SK-N-SH (cell line): ENCODE measurements at regions not wholly inside any gene's neighbourhood (a gene's known extent, or its start where the extent isn't known, plus 50 kb on each side); places are given as distances from the start of the nearest gene placed in this dataset.

Source experiments
- CTCF ChIA-PET: fragments of 300-600, 350-600 bp; formaldehyde crosslinking; extraction: SDS; loops from one replicate; lab custom pipeline; 2021; lab: Yijun Ruan, JAX
- POLR2A ChIA-PET: fragments of 350-600 bp; sonication (Branson Sonifier 250); formaldehyde crosslinking; extraction: SDS; loops from one replicate; lab custom pipeline; 2020; ENCODE audit warnings: antibody characterized with exemption, inconsistent platforms; lab: Yijun Ruan, JAX
- DNase-seq: peaks from one replicate; pipeline ENCODE4 v3.0.0; 2012
- H2AFZ ChIP-seq: fragments of 200-600 bp; sonication (generic); 2 replicates; pipeline ENCODE4 v1.8.1; 2016; ENCODE audit warnings: antibody characterized with exemption, mild to moderate bottlenecking, low read depth
- H3F3A ChIP-seq: fragments of 200-600 bp; sonication (generic); replicated peaks from 2 replicates; pipeline ENCODE3; 2016; ENCODE audit warnings: antibody characterized with exemption, mild to moderate bottlenecking; ENCODE audit not compliant: insufficient read depth
- H3K27ac ChIP-seq, 2 experiments: fragments of 200-500 bp in 1 of 2; fragments of 200-600 bp in 1 of 2; sonication (Bioruptor generic) in 1 of 2; sonication (generic), shearing (Covaris generic) in 1 of 2; 2 replicates each; pipeline versions ENCODE4 v1.5.1 to v1.6.1; 2014 to 2016; ENCODE audit warnings: low read depth in 2 of 2, inconsistent platforms in 1 of 2, low read length in 1 of 2, mild to moderate bottlenecking in 1 of 2, mixed read lengths in 1 of 2
- H3K27me3 ChIP-seq: fragments of 200-600 bp; sonication (generic), shearing (Covaris generic); 2 replicates; pipeline ENCODE4 v1.6.1; 2016; ENCODE audit warnings: mixed run types; ENCODE audit not compliant: insufficient read depth
- H3K36me3 ChIP-seq, 2 experiments: fragments of 200-500 bp in 1 of 2; fragments of 200-600 bp in 1 of 2; sonication (Bioruptor generic) in 1 of 2; sonication (generic) in 1 of 2; replicated peaks in 1 of 2; 2 replicates each; pipeline versions ENCODE3 to v1.5.1; 2014 to 2016; ENCODE audit warnings: low read length in 1 of 2, mild to moderate bottlenecking in 1 of 2; ENCODE audit not compliant: insufficient read depth in 2 of 2, control insufficient read depth in 1 of 2
- H3K4me1 ChIP-seq, 2 experiments: fragments of 200-500 bp in 1 of 2; fragments of 200-600 bp in 1 of 2; sonication (Bioruptor generic) in 1 of 2; sonication (generic), shearing (Covaris generic) in 1 of 2; 2 replicates each; pipeline versions ENCODE4 v1.5.1 to v1.6.1; 2014 to 2016; ENCODE audit warnings: low read depth in 1 of 2, low read length in 1 of 2, mixed run types in 1 of 2; ENCODE audit not compliant: insufficient read depth in 2 of 2, control insufficient read depth in 1 of 2
- H3K4me2 ChIP-seq: fragments of 200-600 bp; sonication (generic), shearing (Covaris generic); 2 replicates; pipeline ENCODE4 v1.6.1; 2017; ENCODE audit warnings: mixed run types
- H3K4me3 ChIP-seq, 2 experiments: fragments of 200-500 bp in 1 of 2; fragments of 200-600 bp in 1 of 2; sonication (Bioruptor generic) in 1 of 2; sonication (generic), shearing (Covaris generic) in 1 of 2; 2 replicates each; pipeline versions ENCODE4 v1.5.1 to v1.8.1; 2014 to 2016; ENCODE audit warnings: low read depth in 2 of 2, inconsistent platforms in 1 of 2, low read length in 1 of 2, mild to moderate bottlenecking in 1 of 2, mixed read lengths in 1 of 2, moderate library complexity in 1 of 2
- H3K79me2 ChIP-seq: fragments of 200-600 bp; sonication (generic); 2 replicates; pipeline ENCODE4 v1.8.1; 2017; ENCODE audit warnings: mild to moderate bottlenecking; ENCODE audit not compliant: insufficient read depth
- H3K9ac ChIP-seq: fragments of 200-600 bp; sonication (generic); 2 replicates; pipeline ENCODE4 v1.6.1; 2017; ENCODE audit warnings: mixed run types
- H3K9me2 ChIP-seq: fragments of 200-600 bp; sonication (generic); 2 replicates; pipeline ENCODE4 v1.6.1; 2017; ENCODE audit warnings: mixed run types
- H3K9me3 ChIP-seq: fragments of 200-600 bp; sonication (generic); 2 replicates; pipeline ENCODE4 v1.6.1; 2017; ENCODE audit warnings: mixed run types, mild to moderate bottlenecking, moderate library complexity
- H4K20me1 ChIP-seq: fragments of 200-600 bp; sonication (generic); 2 replicates; pipeline ENCODE4 v1.6.1; 2017; ENCODE audit warnings: mild to moderate bottlenecking, mixed run types; ENCODE audit not compliant: insufficient read depth
- CHD2 ChIP-seq: fragments of 150-350 bp; IDR thresholded peaks from 2 replicates; pipeline ENCODE4 v1.6.1; 2018; ENCODE audit warnings: low read length; ENCODE audit not compliant: partially characterized antibody
- CTCF ChIP-seq: fragments of 200-600 bp; sonication (generic); IDR thresholded peaks from 2 replicates; pipeline ENCODE4 v1.6.1; 2017; ENCODE audit warnings: antibody characterized with exemption, mild to moderate bottlenecking, moderate library complexity
- ELF1 ChIP-seq: IDR thresholded peaks from 2 replicates; pipeline ENCODE4 v1.4.0; 2012
- EP300 ChIP-seq, 2 experiments: IDR thresholded peaks; 2 replicates each; pipeline versions ENCODE4 v1.4.0 to v1.6.1; 2012; ENCODE audit warnings: borderline replicate concordance in 1 of 2, low read depth in 1 of 2, low read length in 1 of 2
- FOSL2 ChIP-seq: IDR thresholded peaks from 2 replicates; pipeline ENCODE4 v1.4.0; 2012; ENCODE audit warnings: low read depth, mild to moderate bottlenecking, moderate library complexity, borderline replicate concordance
- GABPA ChIP-seq: IDR thresholded peaks from 2 replicates; pipeline ENCODE4 v1.4.0; 2012; ENCODE audit warnings: low read depth, mild to moderate bottlenecking
- GATA2 ChIP-seq: sonication (generic); formaldehyde crosslinking; IDR thresholded peaks from 2 replicates; pipeline ENCODE4 v1.5.0; 2020; ENCODE audit warnings: mild to moderate bottlenecking, missing genetic modification reagents
- JUND ChIP-seq: IDR thresholded peaks from 2 replicates; pipeline ENCODE4 v1.4.0; 2012
- MEF2A ChIP-seq: IDR thresholded peaks from 2 replicates; pipeline ENCODE4 v1.4.0; 2012; ENCODE audit warnings: low read depth, borderline replicate concordance
- MXI1 ChIP-seq: IDR thresholded peaks from 2 replicates; pipeline ENCODE4 v1.6.1; 2012; ENCODE audit warnings: mild to moderate bottlenecking, low read depth, low read length, improper control_type of control experiment
- NFIC ChIP-seq: IDR thresholded peaks from 2 replicates; pipeline ENCODE4 v1.4.0; 2012; ENCODE audit warnings: borderline replicate concordance
- NRF1 ChIP-seq: IDR thresholded peaks from 2 replicates; pipeline ENCODE4 v1.6.1; 2012; ENCODE audit warnings: low read depth, mild to moderate bottlenecking, low read length
- POLR2AphosphoS5 ChIP-seq: IDR thresholded peaks from 2 replicates; pipeline ENCODE4 v1.6.1; 2012; ENCODE audit warnings: low read depth, low read length
- RCOR1 ChIP-seq: fragments of 150-350 bp; IDR thresholded peaks from 2 replicates; pipeline ENCODE4 v1.6.1; 2017; ENCODE audit warnings: antibody characterized with exemption, low read length
- REST ChIP-seq: IDR thresholded peaks from 2 replicates; pipeline ENCODE4 v1.6.1; 2012; ENCODE audit warnings: mild to moderate bottlenecking, low read depth, low read length, moderate library complexity
- RFX5 ChIP-seq: IDR thresholded peaks from 2 replicates; pipeline ENCODE4 v1.6.1; 2012; ENCODE audit warnings: mild to moderate bottlenecking, improper control_type of control experiment, low read length
- SMC3 ChIP-seq: IDR thresholded peaks from 2 replicates; pipeline ENCODE4 v1.6.1; 2012; ENCODE audit warnings: low read depth, low read length, improper control_type of control experiment
- TCF12 ChIP-seq: IDR thresholded peaks from 2 replicates; pipeline ENCODE4 v1.4.0; 2012
- TEAD4 ChIP-seq: IDR thresholded peaks from 2 replicates; pipeline ENCODE4 v1.4.0; 2012; ENCODE audit warnings: mild to moderate bottlenecking, borderline replicate concordance; ENCODE audit not compliant: insufficient read depth
- WGBS: methylation state at CpG from one replicate; pipeline ENCODE4 v1.1.6; 2017; ENCODE audit warnings: low lambda C conversion rate; 5-methylcytosine and 5-hydroxymethylcytosine counted together
- TF ChIP-seq, protein P1 (sequence below): fragments of 150-350 bp; IDR thresholded peaks from 2 replicates; pipeline ENCODE4 v1.6.1; 2016; ENCODE audit warnings: mild to moderate bottlenecking, low read depth, low read length

- Histone ChIP-seq H3K79me2 (no peaks in the 10 kb centered on the region), H3K27ac (no peak overlapping the region), H3K36me3 (no peaks in the 10 kb centered on the region), H3K4me2 (no peak overlapping the region), H4K20me1 (no peaks in the 10 kb centered on the region), H2AFZ (no peak overlapping the region), H3K27me3 (no peaks in the 10 kb centered on the region), H3K9ac (no peak overlapping the region), H3K9me2 (no peaks in the 10 kb centered on the region), H3F3A (no peaks in the 10 kb centered on the region), H3K9me3 (no peaks in the 10 kb centered on the region), H3K4me3 (no peak overlapping the region), H3K4me1 (no peaks in the 10 kb centered on the region)
- 64% methylated on average over 3 of the region's 3 CpGs for WGBS
- no peak for DNase-seq
- POLR2A ChIA-PET: no interaction called here
- TF ChIP-seq CHD2 (no peak), SMC3 (no peak), ELF1 (no peak), MXI1 (no peak), NRF1 (no peak), TCF12 (no peak), GATA2 (no peak), GABPA (no peak), RCOR1 (no peak), JUND (no peak), EP300 (IDR thresholded peaks at IDR 0.05; ENCODE audit: borderline replicate concordance in 1 of 2, low read depth in 1 of 2, low read length in 1 of 2) (no peak), FOSL2 (no peak), NFIC (no peak), CTCF (no peak), MEF2A (no peak), TEAD4 (no peak), REST (no peak), RFX5 (no peak), POLR2AphosphoS5 (no peak)
- TF ChIP-seq, protein P1, sequence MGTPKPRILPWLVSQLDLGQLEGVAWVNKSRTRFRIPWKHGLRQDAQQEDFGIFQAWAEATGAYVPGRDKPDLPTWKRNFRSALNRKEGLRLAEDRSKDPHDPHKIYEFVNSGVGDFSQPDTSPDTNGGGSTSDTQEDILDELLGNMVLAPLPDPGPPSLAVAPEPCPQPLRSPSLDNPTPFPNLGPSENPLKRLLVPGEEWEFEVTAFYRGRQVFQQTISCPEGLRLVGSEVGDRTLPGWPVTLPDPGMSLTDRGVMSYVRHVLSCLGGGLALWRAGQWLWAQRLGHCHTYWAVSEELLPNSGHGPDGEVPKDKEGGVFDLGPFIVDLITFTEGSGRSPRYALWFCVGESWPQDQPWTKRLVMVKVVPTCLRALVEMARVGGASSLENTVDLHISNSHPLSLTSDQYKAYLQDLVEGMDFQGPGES: no peak
- CTCF ChIA-PET: no interaction called here
Measured at GRCh38 chr1:56310945-56311344, 268.4 kb downstream of the PLPP3 start.
